H1 (cell line): ENCODE measurements at regions not wholly inside any gene's neighbourhood (a gene's known extent, or its start where the extent isn't known, plus 50 kb on each side); places are given as distances from the start of the nearest gene placed in this dataset.

ENCODE experiments used
- ASH2L ChIP-seq: fragments of 200-600, 300-600 bp; sonication (generic); IDR thresholded peaks from one replicate; pipeline ENCODE4 v1.7.1; 2017; ENCODE audit warnings: low read length
- CTCF ChIP-seq, 3 experiments: IDR thresholded peaks; 1 replicate in 2 of 3; 2 replicates in 1 of 3; pipeline versions ENCODE4 v1.5.1 to v1.6.1; 2011; ENCODE audit warnings: low read length in 3 of 3, mild to moderate bottlenecking in 3 of 3, inconsistent platforms in 2 of 3, low read depth in 1 of 3, moderate library complexity in 1 of 3; ENCODE audit not compliant: insufficient read depth in 1 of 3; ENCODE audit errors: control extremely low read depth in 1 of 3
- EZH2 ChIP-seq: fragments of 200-600 bp; sonication (generic); IDR thresholded peaks from 2 replicates; pipeline ENCODE4 v1.7.1; 2012; ENCODE audit warnings: low read depth, mild to moderate bottlenecking, moderate library complexity, low read length, inconsistent platforms; ENCODE audit not compliant: severe bottlenecking
- KDM5A ChIP-seq: fragments of 200-600 bp; IDR thresholded peaks from 2 replicates; pipeline ENCODE4 v1.7.1; 2012; ENCODE audit warnings: mild to moderate bottlenecking, low read length, inconsistent platforms, mixed read lengths
- MAFK ChIP-seq: IDR thresholded peaks from 2 replicates; pipeline ENCODE4 v1.6.1; 2012; ENCODE audit warnings: low read depth, mild to moderate bottlenecking, improper control_type of control experiment, low read length
- NRF1 ChIP-seq: IDR thresholded peaks from 2 replicates; pipeline ENCODE4 v1.6.1; 2011; ENCODE audit warnings: mild to moderate bottlenecking, low read depth, low read length, improper control_type of control experiment
- POLR2A ChIP-seq, 2 experiments: IDR thresholded peaks; 1 replicate in 1 of 2; 2 replicates in 1 of 2; pipeline ENCODE4 v1.6.1; 2011; ENCODE audit warnings: low read depth in 2 of 2, low read length in 2 of 2, mild to moderate bottlenecking in 2 of 2; ENCODE audit errors: control extremely low read depth in 1 of 2
- SUZ12 ChIP-seq: fragments of 200-600 bp; sonication (generic); IDR thresholded peaks from 2 replicates; pipeline ENCODE4 v1.6.1; 2012; ENCODE audit warnings: mild to moderate bottlenecking, inconsistent platforms, low read length, moderate library complexity, mixed read lengths
- TAF1 ChIP-seq: IDR thresholded peaks from 2 replicates; pipeline ENCODE4 v1.6.1; 2011; ENCODE audit warnings: mild to moderate bottlenecking, low read depth, low read length
- TAF7 ChIP-seq: optimal IDR thresholded peaks from 2 replicates; pipeline ENCODE3; 2011; ENCODE audit warnings: low read depth, mild to moderate bottlenecking, inconsistent platforms, low read length, moderate library complexity, borderline replicate concordance
- YY1 ChIP-seq: IDR thresholded peaks from 2 replicates; pipeline ENCODE4 v1.6.1; 2011; ENCODE audit warnings: low read depth, mild to moderate bottlenecking, low read length
- ZNF274 ChIP-seq: IDR thresholded peaks from 2 replicates; pipeline ENCODE4 v1.7.0; 2012; ENCODE audit warnings: low read length, borderline replicate concordance; ENCODE audit errors: extremely low read depth
- TF ChIP-seq, protein P1 (sequence below): IDR thresholded peaks from 2 replicates; pipeline ENCODE4 v1.6.1; 2012; ENCODE audit warnings: inconsistent platforms

- TF ChIP-seq ZNF274 = no peak
- no peak for TF ChIP-seq ASH2L
- no peak for TF ChIP-seq YY1
- no peak for TF ChIP-seq TAF1
- no peak for TF ChIP-seq CTCF (IDR thresholded peaks at IDR 0.05; ENCODE audit: control extremely low read depth in 1 of 3, insufficient read depth in 1 of 3, low read depth in 1 of 3, low read length in 3 of 3)
- TF ChIP-seq NRF1 = no peak
- no peak for TF ChIP-seq POLR2A (IDR thresholded peaks at IDR 0.05; ENCODE audit: control extremely low read depth in 1 of 2, low read depth in 2 of 2, low read length in 2 of 2)
- TF ChIP-seq, protein P1, sequence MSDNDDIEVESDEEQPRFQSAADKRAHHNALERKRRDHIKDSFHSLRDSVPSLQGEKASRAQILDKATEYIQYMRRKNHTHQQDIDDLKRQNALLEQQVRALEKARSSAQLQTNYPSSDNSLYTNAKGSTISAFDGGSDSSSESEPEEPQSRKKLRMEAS = peak; percentile 75
- TF ChIP-seq EZH2 = no peak
- no peak for TF ChIP-seq SUZ12
- no peak for TF ChIP-seq MAFK
- no peak for TF ChIP-seq KDM5A
- TF ChIP-seq TAF7 = no peak
Measured at GRCh38 chr10:128576943-128577670, 450.9 kb upstream of the MKI67 start.
